D721Med (cell line): ENCODE measurements at regions not wholly inside any gene's neighbourhood (a gene's known extent, or its start where the extent isn't known, plus 50 kb on each side); places are given as distances from the start of the nearest gene placed in this dataset.
A peak's percentile ranks its signal among the peaks of the same experiment; 100 is the strongest.

Experiments used
- DNase-seq: peaks from one replicate; pipeline ENCODE4 v3.0.0; 2011; ENCODE audit warnings: low spot score; ENCODE audit not compliant: insufficient read length
- FAIRE-seq: peaks from 2 replicates; lab custom pipeline; 2011; peaks lifted over from hg19 to GRCh38; lab: Jason Lieb, UNC
- TF ChIP-seq, protein P1 (sequence below): IDR thresholded peaks from 2 replicates; pipeline ENCODE4 v1.5.1; 2012; ENCODE audit warnings: mild to moderate bottlenecking, control low read depth; ENCODE audit not compliant: insufficient read depth; ENCODE audit errors: missing control alignments

DNA sequence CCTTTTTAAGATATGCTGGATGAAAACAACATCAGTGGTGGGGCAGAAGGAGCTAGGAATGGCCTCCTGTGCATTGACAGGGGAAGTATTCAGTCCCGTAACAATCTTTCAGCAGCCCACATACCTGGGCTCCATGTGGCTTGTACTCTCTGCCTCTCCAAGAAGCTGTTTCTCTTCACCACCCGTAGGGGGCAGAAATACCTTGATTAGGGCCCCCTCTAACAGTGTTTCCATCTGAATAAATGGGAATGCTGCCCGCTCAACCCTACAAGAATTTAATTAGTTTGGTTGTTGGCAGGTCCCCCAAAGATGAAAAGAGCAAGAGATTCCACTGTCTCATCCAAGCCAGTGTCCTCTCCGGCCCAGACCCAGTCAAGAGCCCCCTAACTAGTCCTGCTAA is 155.2 kb downstream of the SMIM20 start:
- no peak for FAIRE-seq
- TF ChIP-seq, protein P1, sequence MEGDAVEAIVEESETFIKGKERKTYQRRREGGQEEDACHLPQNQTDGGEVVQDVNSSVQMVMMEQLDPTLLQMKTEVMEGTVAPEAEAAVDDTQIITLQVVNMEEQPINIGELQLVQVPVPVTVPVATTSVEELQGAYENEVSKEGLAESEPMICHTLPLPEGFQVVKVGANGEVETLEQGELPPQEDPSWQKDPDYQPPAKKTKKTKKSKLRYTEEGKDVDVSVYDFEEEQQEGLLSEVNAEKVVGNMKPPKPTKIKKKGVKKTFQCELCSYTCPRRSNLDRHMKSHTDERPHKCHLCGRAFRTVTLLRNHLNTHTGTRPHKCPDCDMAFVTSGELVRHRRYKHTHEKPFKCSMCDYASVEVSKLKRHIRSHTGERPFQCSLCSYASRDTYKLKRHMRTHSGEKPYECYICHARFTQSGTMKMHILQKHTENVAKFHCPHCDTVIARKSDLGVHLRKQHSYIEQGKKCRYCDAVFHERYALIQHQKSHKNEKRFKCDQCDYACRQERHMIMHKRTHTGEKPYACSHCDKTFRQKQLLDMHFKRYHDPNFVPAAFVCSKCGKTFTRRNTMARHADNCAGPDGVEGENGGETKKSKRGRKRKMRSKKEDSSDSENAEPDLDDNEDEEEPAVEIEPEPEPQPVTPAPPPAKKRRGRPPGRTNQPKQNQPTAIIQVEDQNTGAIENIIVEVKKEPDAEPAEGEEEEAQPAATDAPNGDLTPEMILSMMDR: peak; percentile 29
- DNase-seq: no peak

DNA sequence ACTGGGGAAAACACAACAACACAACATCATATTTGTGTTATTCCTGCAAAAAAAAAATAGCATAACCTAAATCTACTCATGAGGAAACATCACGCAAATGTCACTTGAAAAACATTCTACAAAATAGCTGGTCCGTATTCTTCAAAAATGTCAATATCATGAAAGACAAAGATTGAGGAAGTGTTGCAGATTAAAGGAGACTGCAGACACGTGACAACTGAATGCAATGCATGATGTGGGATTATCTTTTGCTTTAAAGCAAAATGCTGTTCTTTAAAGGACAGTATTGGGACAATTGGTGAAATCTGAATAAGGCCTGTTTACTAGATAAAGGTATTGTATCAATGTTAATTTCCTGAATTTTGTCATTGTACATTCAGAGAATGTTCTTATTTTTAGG is 157.7 kb downstream of the SMIM20 start:
- TF ChIP-seq, protein P1: no peak
- no peak for DNase-seq
- FAIRE-seq: no peak

DNA sequence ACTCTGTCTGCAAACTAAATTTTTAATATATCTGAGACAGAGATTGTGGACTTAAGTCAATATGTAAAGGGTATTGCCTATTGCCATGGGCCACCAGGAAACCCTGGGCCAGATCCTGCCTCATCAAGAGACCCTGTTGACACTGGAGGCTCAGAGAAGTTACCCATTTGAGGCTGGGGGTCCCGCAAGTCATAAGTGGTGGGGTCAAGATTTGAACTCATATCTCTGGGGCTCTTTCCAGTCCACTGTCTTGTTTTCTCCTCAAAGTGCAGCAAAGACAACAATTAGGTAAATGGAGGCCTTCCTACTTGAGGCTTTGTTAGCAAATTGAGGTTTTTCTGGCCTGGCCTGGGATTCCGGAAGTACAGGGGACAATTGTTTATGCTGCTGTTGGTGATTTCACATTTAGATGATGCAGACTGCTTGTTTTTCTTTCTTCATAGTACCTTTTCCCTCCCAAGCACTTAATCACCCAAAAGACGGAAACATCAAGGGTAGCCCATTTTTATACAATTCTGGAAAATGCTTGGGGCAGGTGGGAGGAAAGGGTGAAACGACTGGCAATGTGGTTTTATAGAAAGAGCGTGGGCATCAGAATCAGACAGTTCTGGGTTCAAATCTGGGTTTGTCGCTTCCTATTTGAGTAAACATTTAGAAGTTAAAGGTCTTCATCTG is 160.0 kb downstream of the SMIM20 start:
- FAIRE-seq (no peak), DNase-seq (no peak)

DNA sequence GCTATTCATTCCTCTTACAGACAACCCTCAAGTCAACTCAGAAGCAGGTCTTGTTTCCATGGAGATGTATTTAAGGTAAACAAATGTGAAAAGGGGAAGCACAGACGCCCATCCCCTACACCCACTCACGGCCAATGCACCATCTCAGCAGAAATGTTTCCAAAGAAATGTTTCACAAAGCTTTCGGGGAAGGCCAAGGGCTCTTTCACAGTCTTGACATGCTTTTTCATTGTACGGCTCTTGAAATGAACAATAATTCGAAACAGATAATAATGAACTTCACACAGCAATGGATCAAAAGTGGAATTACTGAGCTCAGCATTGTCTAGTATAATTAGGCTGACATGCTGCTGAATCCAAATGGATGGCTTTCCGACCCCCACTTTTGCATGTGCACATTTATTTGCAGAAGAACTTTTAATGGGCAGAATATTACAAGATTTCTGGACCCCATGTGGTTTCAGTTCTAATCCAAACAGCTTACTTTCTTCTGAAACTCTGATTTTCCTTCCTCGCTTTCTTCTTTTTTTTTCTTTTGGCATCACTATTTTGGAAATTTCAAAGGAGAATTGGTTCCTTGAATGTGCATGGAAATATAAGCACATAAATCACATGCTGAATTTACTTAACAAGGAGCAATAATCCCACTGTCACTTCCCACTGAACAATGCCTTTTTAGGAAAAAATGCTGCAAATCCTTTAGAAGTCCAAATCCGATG is 160.9 kb downstream of the SMIM20 start:
- no peak for DNase-seq
- TF ChIP-seq, protein P1: no peak
- no peak for FAIRE-seq

More for the DNA sequence above, 160.0 kb downstream of the SMIM20 start:
- TF ChIP-seq, protein P1: no peak

DNA sequence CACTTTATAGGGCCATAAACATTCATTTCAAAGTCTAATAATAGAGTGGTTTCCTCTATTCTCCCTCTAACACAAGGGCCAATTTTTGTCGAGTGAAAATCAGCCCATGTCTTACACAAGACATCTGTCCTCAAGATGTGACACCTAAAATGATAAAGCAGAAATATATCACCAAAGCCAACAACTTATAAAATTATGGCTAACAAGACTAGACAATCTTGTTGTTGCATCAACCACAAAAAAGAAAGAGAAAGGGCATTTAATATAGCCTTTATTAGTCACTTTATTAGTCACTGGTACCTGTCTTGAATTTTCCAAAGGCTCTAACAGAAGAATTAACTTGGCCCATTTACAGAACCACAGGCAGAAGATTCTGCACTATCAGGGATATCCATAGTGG is 161.6 kb downstream of the SMIM20 start:
- TF ChIP-seq, protein P1: no peak
- DNase-seq: no peak
- no peak for FAIRE-seq

DNA sequence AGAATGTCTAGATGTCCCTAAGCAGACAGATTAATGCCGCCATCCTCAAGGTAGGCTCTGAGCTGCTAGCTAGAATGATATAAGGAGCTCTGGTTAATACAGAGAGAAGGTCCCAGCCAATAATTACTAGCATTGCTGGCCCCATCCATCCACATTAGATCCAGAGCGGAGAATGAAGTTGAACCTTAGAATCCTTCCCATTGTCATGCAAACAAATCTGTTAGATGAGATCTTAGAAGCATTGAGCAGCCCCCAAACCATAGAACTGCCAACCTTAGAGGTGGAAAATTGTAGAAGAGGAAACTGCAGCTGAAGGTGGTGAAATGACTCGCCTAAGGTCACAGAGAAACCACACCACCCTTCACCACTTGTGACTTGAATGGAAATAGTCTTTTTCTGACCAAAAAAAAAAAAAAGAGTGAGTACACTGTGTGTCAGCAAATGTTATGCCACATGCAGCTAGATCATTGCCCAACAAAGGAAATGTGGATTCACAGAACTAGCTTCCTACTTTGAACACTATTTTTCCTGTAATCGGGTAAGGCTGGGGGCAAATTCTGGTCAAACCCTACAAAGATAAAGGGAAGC is 162.1 kb downstream of the SMIM20 start:
- TF ChIP-seq, protein P1: no peak
- DNase-seq: no peak
- no peak for FAIRE-seq
